ENCODE measurements at regions not wholly inside any gene's neighbourhood (a gene's known extent, or its start where the extent isn't known, plus 50 kb on each side); places are given as distances from the start of the nearest gene placed in this dataset.

- Histone ChIP-seq H3K36me3 (ENCODE audit: control insufficient read depth in 2 of 3, insufficient read depth in 3 of 3, low read length in 3 of 3) (no peaks in the 10 kb centered on the region), H3K9me3 (ENCODE audit: control insufficient read depth in 2 of 3, low read length in 3 of 3) (no peaks in the 10 kb centered on the region), H3K27ac (ENCODE audit: low read depth, low read length) (no peak overlapping the region), H3K4me3 (ENCODE audit: low read length) (no peak overlapping the region), H3K27me3 (ENCODE audit: control insufficient read depth in 2 of 2, insufficient read depth in 2 of 2, low read length in 2 of 2) (no peaks in the 10 kb centered on the region), H3K4me1 (ENCODE audit: control insufficient read depth in 2 of 2, insufficient read depth in 2 of 2, low read length in 2 of 2) (no peaks in the 10 kb centered on the region)
- intact Hi-C loops (cut with micrococcal nuclease): no loop called here
- Mint-ChIP-seq H3K4me1 (no peaks in the 10 kb centered on the region), H3K36me3 (peaks cover 0 to 6% (median 0%) of the 10 kb centered on the region in 5 donors), H3K27me3 (peaks cover 0 to 15% (median 0%) of the 10 kb centered on the region in 5 donors), H3K27ac (no peak overlapping the region), H3K4me3 (no peak overlapping the region), H3K9me3 (peaks cover 0 to 8% (median 3%) of the 10 kb centered on the region in 11 donors)
- ChIA-PET POLR2A (no interaction called here), CTCF (no interaction called here)
- no peak for DNase-seq
- ATAC-seq: no peak
Measured at GRCh38 chr20:39676857-39677391, 714.8 kb downstream of the DHX35 start.

GRCh38 chr20:39676241-39676640, 714.1 kb downstream of the DHX35 start:
- Histone ChIP-seq H3K27ac (ENCODE audit: low read depth, low read length) (no peak overlapping the region), H3K27me3 (ENCODE audit: control insufficient read depth in 2 of 2, insufficient read depth in 2 of 2, low read length in 2 of 2) (no peaks in the 10 kb centered on the region), H3K9me3 (ENCODE audit: control insufficient read depth in 2 of 3, low read length in 3 of 3) (no peaks in the 10 kb centered on the region), H3K4me1 (ENCODE audit: control insufficient read depth in 2 of 2, insufficient read depth in 2 of 2, low read length in 2 of 2) (no peaks in the 10 kb centered on the region), H3K4me3 (ENCODE audit: low read length) (no peak overlapping the region), H3K36me3 (ENCODE audit: control insufficient read depth in 2 of 3, insufficient read depth in 3 of 3, low read length in 3 of 3) (no peaks in the 10 kb centered on the region)
- CTCF ChIA-PET: no interaction called here
- intact Hi-C loops (cut with micrococcal nuclease): no loop called here
- H3K27me3 Mint-ChIP-seq: peaks cover 0 to 9% (median 0%) of the 10 kb centered on the region in 5 donors
- no peak overlapping the region for H3K4me3 Mint-ChIP-seq
- peaks cover 0 to 6% (median 0%) of the 10 kb centered on the region in 5 donors for H3K36me3 Mint-ChIP-seq
- ATAC-seq (no peak), DNase-seq (no peak)
- H3K9me3 Mint-ChIP-seq: peaks cover 0 to 8% (median 3%) of the 10 kb centered on the region in 11 donors
- no peaks in the 10 kb centered on the region for H3K4me1 Mint-ChIP-seq
- H3K27ac Mint-ChIP-seq: no peak overlapping the region
- POLR2A ChIA-PET: no interaction called here

DNA sequence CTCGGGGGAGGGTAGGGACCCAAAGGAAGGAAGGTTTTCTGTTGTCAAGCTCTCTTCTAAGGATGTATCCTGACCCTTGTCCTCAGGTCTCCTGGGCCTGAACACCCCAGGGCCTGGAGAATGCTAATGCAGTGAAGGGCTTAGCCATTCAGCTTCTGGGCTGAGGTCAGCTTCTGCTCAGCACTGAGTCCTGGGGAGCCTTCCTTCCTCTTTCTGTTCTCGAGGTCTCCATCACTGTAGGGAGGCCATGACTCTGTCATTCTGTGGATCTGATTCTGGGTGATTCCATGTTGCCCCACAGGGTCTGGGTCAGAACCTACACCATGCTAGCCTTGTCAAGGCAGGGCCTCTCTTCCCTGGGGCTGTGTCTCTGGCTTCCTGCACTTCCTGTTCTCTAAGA, 712.7 kb downstream of the DHX35 start:
- Mint-ChIP-seq H3K4me3 (no peak overlapping the region), H3K27me3 (peaks cover 0 to 3% (median 0%) of the 10 kb centered on the region in 5 donors), H3K36me3 (no peaks in the 10 kb centered on the region), H3K4me1 (no peaks in the 10 kb centered on the region), H3K9me3 (peaks cover 0 to 6% (median 0%) of the 10 kb centered on the region in 11 donors), H3K27ac (no peak overlapping the region)
- Histone ChIP-seq H3K27me3 (ENCODE audit: control insufficient read depth in 2 of 2, insufficient read depth in 2 of 2, low read length in 2 of 2) (no peaks in the 10 kb centered on the region), H3K4me3 (ENCODE audit: low read length) (no peak overlapping the region), H3K36me3 (ENCODE audit: control insufficient read depth in 2 of 3, insufficient read depth in 3 of 3, low read length in 3 of 3) (no peaks in the 10 kb centered on the region), H3K27ac (ENCODE audit: low read depth, low read length) (no peak overlapping the region), H3K4me1 (ENCODE audit: control insufficient read depth in 2 of 2, insufficient read depth in 2 of 2, low read length in 2 of 2) (no peaks in the 10 kb centered on the region), H3K9me3 (ENCODE audit: control insufficient read depth in 2 of 3, low read length in 3 of 3) (no peaks in the 10 kb centered on the region)
- intact Hi-C loops (cut with micrococcal nuclease): no loop called here
- CTCF ChIA-PET: no interaction called here
- POLR2A ChIA-PET: no interaction called here
- no peak for DNase-seq
- no peak for ATAC-seq

DNA sequence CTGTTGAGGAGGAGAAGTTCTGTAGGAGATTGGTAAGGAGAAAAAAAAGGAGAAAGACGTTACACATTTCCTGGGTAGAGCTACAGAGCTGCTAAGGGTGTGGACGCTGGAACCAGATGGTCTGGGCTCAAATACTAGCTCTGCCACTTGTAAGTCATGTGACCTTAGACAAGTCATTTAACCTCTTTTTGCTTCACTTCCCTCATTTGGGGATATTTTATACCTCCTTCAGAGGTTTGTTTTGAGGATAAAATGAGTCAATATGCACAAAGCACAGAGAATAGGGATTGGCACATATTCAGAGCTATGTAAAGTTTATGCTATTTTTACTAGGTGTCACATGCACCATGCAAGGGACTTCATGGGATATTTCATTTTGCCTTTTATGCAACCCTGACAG, 708.8 kb downstream of the DHX35 start:
- Mint-ChIP-seq H3K4me3 (no peak overlapping the region), H3K36me3 (no peaks in the 10 kb centered on the region), H3K27me3 (peaks cover 0 to 7% (median 4%) of the 10 kb centered on the region in 5 donors), H3K9me3 (peaks cover 0 to 2% (median 0%) of the 10 kb centered on the region in 11 donors), H3K4me1 (no peaks in the 10 kb centered on the region), H3K27ac (no peak overlapping the region)
- Histone ChIP-seq H3K9me3 (ENCODE audit: control insufficient read depth in 2 of 3, low read length in 3 of 3) (no peaks in the 10 kb centered on the region), H3K4me3 (ENCODE audit: low read length) (no peak overlapping the region), H3K27ac (ENCODE audit: low read depth, low read length) (no peak overlapping the region), H3K36me3 (ENCODE audit: control insufficient read depth in 2 of 3, insufficient read depth in 3 of 3, low read length in 3 of 3) (no peaks in the 10 kb centered on the region), H3K4me1 (ENCODE audit: control insufficient read depth in 2 of 2, insufficient read depth in 2 of 2, low read length in 2 of 2) (no peaks in the 10 kb centered on the region), H3K27me3 (ENCODE audit: control insufficient read depth in 2 of 2, insufficient read depth in 2 of 2, low read length in 2 of 2) (no peaks in the 10 kb centered on the region)
- ChIA-PET CTCF (no interaction called here), POLR2A (no interaction called here)
- intact Hi-C loops (cut with micrococcal nuclease): no loop called here
- ATAC-seq (no peak), DNase-seq (no peak)

GRCh38 chr20:39669659-39670058, 707.5 kb downstream of the DHX35 start:
- peaks cover 0 to 11% (median 5%) of the 10 kb centered on the region in 5 donors for H3K27me3 Mint-ChIP-seq
- no peaks in the 10 kb centered on the region for H3K36me3 ChIP-seq (ENCODE audit: control insufficient read depth in 2 of 3, insufficient read depth in 3 of 3, low read length in 3 of 3)
- H3K4me3 ChIP-seq (ENCODE audit: low read length): no peak overlapping the region
- DNase-seq (no peak), ATAC-seq (no peak)
- H3K4me3 Mint-ChIP-seq: no peak overlapping the region
- POLR2A ChIA-PET: no interaction called here
- H3K4me1 Mint-ChIP-seq: no peaks in the 10 kb centered on the region
- CTCF ChIA-PET: no interaction called here
- intact Hi-C loops (cut with micrococcal nuclease): no loop called here
- H3K4me1 ChIP-seq (ENCODE audit: control insufficient read depth in 2 of 2, insufficient read depth in 2 of 2, low read length in 2 of 2): no peaks in the 10 kb centered on the region
- no peaks in the 10 kb centered on the region for H3K27me3 ChIP-seq (ENCODE audit: control insufficient read depth in 2 of 2, insufficient read depth in 2 of 2, low read length in 2 of 2)
- H3K27ac ChIP-seq (ENCODE audit: low read depth, low read length): no peak overlapping the region
- H3K9me3 ChIP-seq (ENCODE audit: control insufficient read depth in 2 of 3, low read length in 3 of 3): no peaks in the 10 kb centered on the region
- no peak overlapping the region for H3K27ac Mint-ChIP-seq
- H3K36me3 Mint-ChIP-seq: no peaks in the 10 kb centered on the region
- H3K9me3 Mint-ChIP-seq: peaks cover 0 to 2% (median 0%) of the 10 kb centered on the region in 11 donors

- Histone ChIP-seq H3K27ac (ENCODE audit: low read depth, low read length) (no peak overlapping the region), H3K4me1 (ENCODE audit: control insufficient read depth in 2 of 2, insufficient read depth in 2 of 2, low read length in 2 of 2) (no peaks in the 10 kb centered on the region), H3K36me3 (ENCODE audit: control insufficient read depth in 2 of 3, insufficient read depth in 3 of 3, low read length in 3 of 3) (no peaks in the 10 kb centered on the region), H3K9me3 (ENCODE audit: control insufficient read depth in 2 of 3, low read length in 3 of 3) (no peaks in the 10 kb centered on the region), H3K4me3 (ENCODE audit: low read length) (no peak overlapping the region), H3K27me3 (ENCODE audit: control insufficient read depth in 2 of 2, insufficient read depth in 2 of 2, low read length in 2 of 2) (no peaks in the 10 kb centered on the region)
- intact Hi-C loops (cut with micrococcal nuclease): no loop called here
- Mint-ChIP-seq H3K36me3 (no peaks in the 10 kb centered on the region), H3K4me3 (no peak overlapping the region), H3K4me1 (no peaks in the 10 kb centered on the region), H3K9me3 (peaks cover 0 to 5% (median 0%) of the 10 kb centered on the region in 11 donors), H3K27me3 (peaks cover 0 to 11% (median 5%) of the 10 kb centered on the region in 5 donors), H3K27ac (no peak overlapping the region)
- ATAC-seq: no peak
- ChIA-PET CTCF (no interaction called here), POLR2A (no interaction called here)
- no peak for DNase-seq
Measured at GRCh38 chr20:39668038-39668437, 705.9 kb downstream of the DHX35 start.

- H3K27ac Mint-ChIP-seq: no peak overlapping the region
- Histone ChIP-seq H3K27me3 (ENCODE audit: control insufficient read depth in 2 of 2, insufficient read depth in 2 of 2, low read length in 2 of 2) (no peaks in the 10 kb centered on the region), H3K36me3 (ENCODE audit: control insufficient read depth in 2 of 3, insufficient read depth in 3 of 3, low read length in 3 of 3) (no peaks in the 10 kb centered on the region), H3K4me3 (ENCODE audit: low read length) (no peak overlapping the region), H3K9me3 (ENCODE audit: control insufficient read depth in 2 of 3, low read length in 3 of 3) (no peaks in the 10 kb centered on the region), H3K4me1 (ENCODE audit: control insufficient read depth in 2 of 2, insufficient read depth in 2 of 2, low read length in 2 of 2) (no peaks in the 10 kb centered on the region), H3K27ac (ENCODE audit: low read depth, low read length) (no peak overlapping the region)
- DNase-seq: no peak
- H3K4me3 Mint-ChIP-seq: no peak overlapping the region
- ATAC-seq: no peak
- peaks cover 0 to 6% (median 0%) of the 10 kb centered on the region in 11 donors for H3K9me3 Mint-ChIP-seq
- ChIA-PET POLR2A (no interaction called here), CTCF (no interaction called here)
- H3K36me3 Mint-ChIP-seq: no peaks in the 10 kb centered on the region
- peaks cover 3 to 11% (median 5%) of the 10 kb centered on the region in 5 donors for H3K27me3 Mint-ChIP-seq
- H3K4me1 Mint-ChIP-seq: no peaks in the 10 kb centered on the region
- intact Hi-C loops (cut with micrococcal nuclease): no loop called here
Measured at GRCh38 chr20:39661833-39662232, 699.7 kb downstream of the DHX35 start.

Data from naive thymus-derived CD4-positive, alpha-beta T cell (primary cell).